ENCODE measurements at regions not wholly inside any gene's neighbourhood (a gene's known extent, or its start where the extent isn't known, plus 50 kb on each side); places are given as distances from the start of the nearest gene placed in this dataset.
A peak's percentile ranks its signal among the peaks of the same experiment; 100 is the strongest.

- TF ChIP-seq, protein P1, sequence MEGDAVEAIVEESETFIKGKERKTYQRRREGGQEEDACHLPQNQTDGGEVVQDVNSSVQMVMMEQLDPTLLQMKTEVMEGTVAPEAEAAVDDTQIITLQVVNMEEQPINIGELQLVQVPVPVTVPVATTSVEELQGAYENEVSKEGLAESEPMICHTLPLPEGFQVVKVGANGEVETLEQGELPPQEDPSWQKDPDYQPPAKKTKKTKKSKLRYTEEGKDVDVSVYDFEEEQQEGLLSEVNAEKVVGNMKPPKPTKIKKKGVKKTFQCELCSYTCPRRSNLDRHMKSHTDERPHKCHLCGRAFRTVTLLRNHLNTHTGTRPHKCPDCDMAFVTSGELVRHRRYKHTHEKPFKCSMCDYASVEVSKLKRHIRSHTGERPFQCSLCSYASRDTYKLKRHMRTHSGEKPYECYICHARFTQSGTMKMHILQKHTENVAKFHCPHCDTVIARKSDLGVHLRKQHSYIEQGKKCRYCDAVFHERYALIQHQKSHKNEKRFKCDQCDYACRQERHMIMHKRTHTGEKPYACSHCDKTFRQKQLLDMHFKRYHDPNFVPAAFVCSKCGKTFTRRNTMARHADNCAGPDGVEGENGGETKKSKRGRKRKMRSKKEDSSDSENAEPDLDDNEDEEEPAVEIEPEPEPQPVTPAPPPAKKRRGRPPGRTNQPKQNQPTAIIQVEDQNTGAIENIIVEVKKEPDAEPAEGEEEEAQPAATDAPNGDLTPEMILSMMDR (IDR thresholded peaks at IDR 0.05 in 2 of 3, conservative IDR thresholded peaks at IDR 0.05 in 1 of 3; ENCODE audit: control insufficient read depth in 2 of 3, extremely low read depth in 1 of 3, insufficient read depth in 1 of 3, low read depth in 3 of 3, low read length in 3 of 3) = peak; percentile 59 to 66 (median 62); a peak in 5 of 6 replicates
- TF ChIP-seq ESRRA (IDR thresholded peaks at IDR 0.05; ENCODE audit: low read length) (no peak), BRCA1 (IDR thresholded peaks at IDR 0.05; ENCODE audit: low read depth, low read length) (no peak), CREB1 (IDR thresholded peaks at IDR 0.05; ENCODE audit: low read depth) (no peak), CHD2 (IDR thresholded peaks at IDR 0.05; ENCODE audit: borderline replicate concordance, low read depth, low read length) (no peak), PBX3 (IDR thresholded peaks at IDR 0.05; ENCODE audit: insufficient replicate concordance, low read depth, low read length) (no peak), POLR2A (IDR thresholded peaks at IDR 0.05; ENCODE audit: low read depth, low read length) (no peak), RELB (IDR thresholded peaks at IDR 0.05; ENCODE audit: low read depth) (no peak), POLR2AphosphoS5 (IDR thresholded peaks at IDR 0.05; ENCODE audit: low read length) (no peak), ZNF274 (IDR thresholded peaks at IDR 0.05; ENCODE audit: insufficient read depth, insufficient read length) (no peak), TARDBP (IDR thresholded peaks at IDR 0.05; ENCODE audit: borderline replicate concordance) (no peak), EZH2 (IDR thresholded peaks at IDR 0.05; ENCODE audit: borderline replicate concordance, control insufficient read depth, low read depth, low read length) (no peak), SIN3A (IDR thresholded peaks at IDR 0.05; ENCODE audit: low read depth, low read length) (no peak)
These were observed 345.3 kb upstream of the LCORL start for GRCh38 chr4:18366892-18367291.

All from GM12878 (cell line).